GM12891 (cell line): ENCODE measurements at regions not wholly inside any gene's neighbourhood (a gene's known extent, or its start where the extent isn't known, plus 50 kb on each side); places are given as distances from the start of the nearest gene placed in this dataset.

ENCODE experiments used
- PAX5 ChIP-seq: IDR thresholded peaks from 2 replicates; pipeline ENCODE4 v1.6.1; 2011; ENCODE audit warnings: low read length, moderate library complexity, mild to moderate bottlenecking; ENCODE audit not compliant: insufficient read depth, severe bottlenecking
- POLR2A ChIP-seq: IDR thresholded peaks from 2 replicates; pipeline ENCODE4 v1.6.1; 2011; ENCODE audit warnings: low read depth, low read length, control low read depth
- POLR2AphosphoS5 ChIP-seq: IDR thresholded peaks from 2 replicates; pipeline ENCODE4 v1.6.1; 2011; ENCODE audit warnings: low read depth, low read length, control low read depth
- SPI1 ChIP-seq: IDR thresholded peaks from 2 replicates; pipeline ENCODE4 v1.6.1; 2011; ENCODE audit warnings: low read depth, low read length, control low read depth
- TAF1 ChIP-seq: IDR thresholded peaks from 2 replicates; pipeline ENCODE4 v1.6.1; 2011; ENCODE audit warnings: low read depth, low read length, control low read depth

DNA sequence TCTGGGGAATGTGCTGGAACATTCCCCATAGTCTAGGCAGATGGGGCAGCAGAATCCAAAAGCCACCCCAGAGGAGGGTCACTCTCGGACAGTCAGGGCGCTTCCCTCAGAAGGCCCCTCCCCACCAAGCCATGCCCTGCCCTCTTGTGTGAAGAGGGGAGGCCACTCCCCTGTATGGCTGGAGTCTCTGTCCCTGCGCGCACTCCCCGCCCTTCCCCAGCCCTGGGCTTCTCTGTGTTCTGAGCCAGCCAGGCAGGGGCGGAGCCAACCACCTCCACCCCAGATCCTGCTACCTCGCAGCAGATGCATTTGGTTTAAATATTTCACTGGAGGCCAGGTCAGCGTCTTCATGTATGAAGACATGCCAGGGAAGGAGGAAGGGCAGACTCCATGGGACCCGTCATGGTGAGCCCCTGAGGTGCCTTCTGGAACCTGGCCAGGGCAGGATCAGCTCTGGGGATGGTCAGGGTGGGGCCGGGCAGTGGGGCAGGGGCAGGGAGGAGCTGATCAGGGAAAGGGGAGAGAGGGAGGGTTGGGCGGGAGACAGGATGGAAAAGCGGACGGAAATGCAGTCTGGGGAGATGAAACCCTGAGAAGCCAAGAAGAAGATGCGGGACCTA is 107.3 kb downstream of the ADRA2C start:
- TF ChIP-seq SPI1 (no peak), POLR2A (no peak), POLR2AphosphoS5 (no peak), PAX5 (no peak), TAF1 (no peak)
